ENCODE measurements at regions not wholly inside any gene's neighbourhood (a gene's known extent, or its start where the extent isn't known, plus 50 kb on each side); places are given as distances from the start of the nearest gene placed in this dataset.

GRCh38 chr2:13197248-13197647 lies 480.5 kb downstream of the TRIB2 start:
- no peak for TF ChIP-seq CTCF (IDR thresholded peaks at IDR 0.05; ENCODE audit: low read depth, low read length, missing control alignments)
- Histone ChIP-seq H3K4me3 (ENCODE audit: low read depth, low read length) (no peak overlapping the region), H3K27ac (no peak overlapping the region), H3K27me3 (replicated peaks) (no peaks in the 10 kb centered on the region), H3K36me3 (replicated peaks) (no peaks in the 10 kb centered on the region)
- DNase-seq: no peak
- in situ Hi-C loops (cut with HindIII; ENCODE audit: low pct_ligation_motif_present, low sequenced_read_pairs): no loop called here

- peak; percentile 1 for DNase-seq
- no peaks in the 10 kb centered on the region for H3K27me3 ChIP-seq (replicated peaks)
- in situ Hi-C loops (cut with HindIII; ENCODE audit: low pct_ligation_motif_present, low sequenced_read_pairs): no loop called here
- no peak overlapping the region for H3K27ac ChIP-seq
- no peaks in the 10 kb centered on the region for H3K36me3 ChIP-seq (replicated peaks)
- H3K4me3 ChIP-seq (ENCODE audit: low read depth, low read length): no peak overlapping the region
- peak; percentile 59 for TF ChIP-seq CTCF (IDR thresholded peaks at IDR 0.05; ENCODE audit: low read depth, low read length, missing control alignments)
Measured at GRCh38 chr2:13201924-13202323, 485.2 kb downstream of the TRIB2 start.

DNA sequence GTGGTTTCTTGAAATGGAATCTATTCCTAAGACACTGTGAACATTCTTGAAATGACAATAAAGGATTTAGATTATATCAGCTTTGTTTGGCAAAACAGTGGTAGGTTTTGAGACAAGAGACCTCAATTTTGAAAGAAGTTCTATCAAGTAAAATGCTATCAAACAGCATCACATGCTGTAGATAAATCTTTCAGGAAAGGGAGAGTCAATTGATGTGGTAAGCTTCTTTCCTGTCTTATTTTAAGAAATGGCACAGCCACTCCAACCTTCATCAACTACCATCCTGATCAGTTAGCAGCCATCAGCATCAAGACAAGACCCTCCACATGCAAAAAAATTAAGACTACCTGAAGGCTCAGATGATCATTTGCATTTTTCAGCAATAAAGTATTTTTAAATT lies 495.4 kb downstream of the TRIB2 start:
- Histone ChIP-seq H3K36me3 (replicated peaks) (no peaks in the 10 kb centered on the region), H3K4me3 (ENCODE audit: low read depth, low read length) (no peak overlapping the region), H3K27ac (no peak overlapping the region), H3K27me3 (replicated peaks) (no peaks in the 10 kb centered on the region)
- DNase-seq: no peak
- in situ Hi-C loops (cut with HindIII; ENCODE audit: low pct_ligation_motif_present, low sequenced_read_pairs): no loop called here
- TF ChIP-seq CTCF (IDR thresholded peaks at IDR 0.05; ENCODE audit: low read depth, low read length, missing control alignments): no peak

GRCh38 chr2:13218205-13218604 lies 501.5 kb downstream of the TRIB2 start:
- Histone ChIP-seq H3K27ac (no peak overlapping the region), H3K27me3 (replicated peaks) (no peaks in the 10 kb centered on the region), H3K4me3 (ENCODE audit: low read depth, low read length) (no peak overlapping the region), H3K36me3 (replicated peaks) (no peaks in the 10 kb centered on the region)
- no peak for DNase-seq
- TF ChIP-seq CTCF (IDR thresholded peaks at IDR 0.05; ENCODE audit: low read depth, low read length, missing control alignments): no peak
- in situ Hi-C loops (cut with HindIII; ENCODE audit: low pct_ligation_motif_present, low sequenced_read_pairs): no loop called here

DNA sequence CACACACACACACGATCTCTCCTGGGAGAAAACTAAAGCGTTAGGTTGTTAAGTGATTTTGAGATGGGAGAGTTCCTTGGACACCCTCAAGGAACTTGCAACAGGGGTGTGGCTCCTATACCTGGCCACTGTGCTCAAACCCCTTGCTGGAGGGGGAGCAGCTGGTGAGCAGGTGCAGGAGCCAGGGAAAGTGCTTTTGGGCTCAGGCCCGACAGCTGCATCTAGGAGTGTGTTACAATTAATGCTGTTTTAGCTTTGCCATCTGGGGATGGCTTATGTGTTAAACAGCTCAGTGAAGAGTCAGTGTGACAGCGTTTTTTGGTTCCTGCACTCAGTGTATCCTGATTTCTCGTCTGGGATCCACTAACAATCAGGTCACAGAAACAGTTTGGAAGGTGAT lies 510.8 kb downstream of the TRIB2 start:
- Histone ChIP-seq H3K27me3 (replicated peaks) (no peaks in the 10 kb centered on the region), H3K4me3 (ENCODE audit: low read depth, low read length) (no peak overlapping the region), H3K27ac (no peak overlapping the region), H3K36me3 (replicated peaks) (no peaks in the 10 kb centered on the region)
- TF ChIP-seq CTCF (IDR thresholded peaks at IDR 0.05; ENCODE audit: low read depth, low read length, missing control alignments): no peak
- in situ Hi-C loops (cut with HindIII; ENCODE audit: low pct_ligation_motif_present, low sequenced_read_pairs): no loop called here
- no peak for DNase-seq

GRCh38 chr2:13230221-13230620 lies 513.5 kb downstream of the TRIB2 start:
- in situ Hi-C loops (cut with HindIII; ENCODE audit: low pct_ligation_motif_present, low sequenced_read_pairs): no loop called here
- Histone ChIP-seq H3K36me3 (replicated peaks) (no peaks in the 10 kb centered on the region), H3K27me3 (replicated peaks) (no peaks in the 10 kb centered on the region), H3K4me3 (ENCODE audit: low read depth, low read length) (no peak overlapping the region), H3K27ac (no peak overlapping the region)
- TF ChIP-seq CTCF (IDR thresholded peaks at IDR 0.05; ENCODE audit: low read depth, low read length, missing control alignments): no peak
- peak; percentile 24 for DNase-seq

Data from brain microvascular endothelial cell (primary cell).